SKM-1 treated with dmso at 0.1 percent for 144 hours (cell line): ENCODE measurements at regions not wholly inside any gene's neighbourhood (a gene's known extent, or its start where the extent isn't known, plus 50 kb on each side); places are given as distances from the start of the nearest gene placed in this dataset.
A peak's percentile ranks its signal among the peaks of the same experiment; 100 is the strongest.
"Not testable (repeated sequence)": the region's sequence is repeated elsewhere in the genome, so short reads cannot be mapped to it uniquely, and the experiment has no call there.

Source experiments
- DNase-seq: peaks from one replicate; lab custom pipeline; 2025; ENCODE audit not compliant: unreplicated experiment; lab: John Stamatoyannopoulos, UW

GRCh38 chr7:67301667-67302066 is 305.0 kb downstream of the TYW1 start:
- DNase-seq, result no peak

- DNase-seq, result peak; percentile 89
Observed at GRCh38 chr7:67302113-67303039, 305.7 kb downstream of the TYW1 start.

- DNase-seq, result not testable (repeated sequence)
Observed at GRCh38 chr7:67304846-67305245, 308.2 kb downstream of the TYW1 start.

GRCh38 chr7:67306331-67306730 is 309.7 kb downstream of the TYW1 start:
- no peak for DNase-seq

GRCh38 chr7:67309764-67310549 is 313.3 kb downstream of the TYW1 start:
- no peak for DNase-seq

- no peak for DNase-seq
Observed at GRCh38 chr7:67311901-67312300, 315.3 kb downstream of the TYW1 start.

- no peak for DNase-seq
Observed at GRCh38 chr7:67313213-67313612, 316.6 kb downstream of the TYW1 start.

GRCh38 chr7:67316902-67317301 is 320.3 kb downstream of the TYW1 start:
- not testable (repeated sequence) for DNase-seq

- DNase-seq, result not testable (repeated sequence)
Observed at GRCh38 chr7:67328257-67328656, 331.6 kb downstream of the TYW1 start.

- not testable (repeated sequence) for DNase-seq
Observed at GRCh38 chr7:67335165-67335564, 338.5 kb downstream of the TYW1 start.

- DNase-seq, result not testable (repeated sequence)
Observed at GRCh38 chr7:67335663-67336062, 339.0 kb downstream of the TYW1 start.

GRCh38 chr7:67338545-67338944 is 341.9 kb downstream of the TYW1 start:
- DNase-seq, result not testable (repeated sequence)

- DNase-seq, result no peak
Observed at GRCh38 chr7:67341153-67341768, 344.6 kb downstream of the TYW1 start.

GRCh38 chr7:67343114-67343513 is 346.5 kb downstream of the TYW1 start:
- no peak for DNase-seq

- no peak for DNase-seq
Observed at GRCh38 chr7:67343572-67343971, 346.9 kb downstream of the TYW1 start.

- no peak for DNase-seq
Observed at GRCh38 chr7:67344481-67345193, 348.0 kb downstream of the TYW1 start.

GRCh38 chr7:67346126-67346525 is 349.5 kb downstream of the TYW1 start:
- DNase-seq, result no peak

GRCh38 chr7:67346876-67347275 is 350.2 kb downstream of the TYW1 start:
- no peak for DNase-seq

- DNase-seq, result no peak
Observed at GRCh38 chr7:67348171-67348570, 351.5 kb downstream of the TYW1 start.

- not testable (repeated sequence) for DNase-seq
Observed at GRCh38 chr7:67357653-67358052, 361.0 kb downstream of the TYW1 start.

GRCh38 chr7:67358316-67358715 is 361.7 kb downstream of the TYW1 start:
- DNase-seq, result not testable (repeated sequence)
